ENCODE measurements at regions not wholly inside any gene's neighbourhood (a gene's known extent, or its start where the extent isn't known, plus 50 kb on each side); places are given as distances from the start of the nearest gene placed in this dataset.

DNA sequence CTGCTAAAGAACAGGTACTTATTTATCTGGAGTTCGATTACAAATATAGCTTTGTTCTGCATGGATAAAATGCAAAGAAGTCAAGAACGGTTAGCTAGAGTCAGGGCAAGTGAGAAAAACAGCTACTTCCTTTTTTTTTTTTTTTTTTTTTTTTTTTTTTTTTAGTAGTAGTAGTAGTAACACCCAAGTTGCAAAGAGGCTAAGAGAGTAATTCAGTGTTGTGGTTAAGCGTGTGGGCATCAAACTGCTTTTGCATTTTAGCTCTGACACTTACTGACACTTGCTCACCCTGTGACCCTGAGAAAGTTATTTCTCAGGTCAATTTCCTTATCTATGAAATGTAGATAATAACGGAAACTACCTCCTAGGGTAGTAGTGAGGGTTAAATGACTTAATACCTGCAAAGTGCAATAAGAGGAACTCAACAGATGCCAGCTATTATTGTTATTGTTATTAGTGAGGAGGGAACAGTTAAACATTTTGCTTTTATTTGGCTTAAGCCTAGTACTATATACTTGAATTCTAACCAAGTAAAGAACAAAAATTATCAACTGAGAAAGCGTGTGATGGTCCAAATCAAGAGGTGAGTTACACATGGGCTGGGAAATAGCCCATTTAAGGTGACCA is 86.7 kb upstream of the BACH2 start:
- TF ChIP-seq, protein P1, sequence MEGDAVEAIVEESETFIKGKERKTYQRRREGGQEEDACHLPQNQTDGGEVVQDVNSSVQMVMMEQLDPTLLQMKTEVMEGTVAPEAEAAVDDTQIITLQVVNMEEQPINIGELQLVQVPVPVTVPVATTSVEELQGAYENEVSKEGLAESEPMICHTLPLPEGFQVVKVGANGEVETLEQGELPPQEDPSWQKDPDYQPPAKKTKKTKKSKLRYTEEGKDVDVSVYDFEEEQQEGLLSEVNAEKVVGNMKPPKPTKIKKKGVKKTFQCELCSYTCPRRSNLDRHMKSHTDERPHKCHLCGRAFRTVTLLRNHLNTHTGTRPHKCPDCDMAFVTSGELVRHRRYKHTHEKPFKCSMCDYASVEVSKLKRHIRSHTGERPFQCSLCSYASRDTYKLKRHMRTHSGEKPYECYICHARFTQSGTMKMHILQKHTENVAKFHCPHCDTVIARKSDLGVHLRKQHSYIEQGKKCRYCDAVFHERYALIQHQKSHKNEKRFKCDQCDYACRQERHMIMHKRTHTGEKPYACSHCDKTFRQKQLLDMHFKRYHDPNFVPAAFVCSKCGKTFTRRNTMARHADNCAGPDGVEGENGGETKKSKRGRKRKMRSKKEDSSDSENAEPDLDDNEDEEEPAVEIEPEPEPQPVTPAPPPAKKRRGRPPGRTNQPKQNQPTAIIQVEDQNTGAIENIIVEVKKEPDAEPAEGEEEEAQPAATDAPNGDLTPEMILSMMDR (IDR thresholded peaks at IDR 0.05; ENCODE audit: control insufficient read depth, extremely low read depth, insufficient read depth), result no peak
- H3K4me3 ChIP-seq (ENCODE audit: low read depth, low read length), result no peak overlapping the region
- no peak for DNase-seq (ENCODE audit: low read depth)

- no peak for DNase-seq (ENCODE audit: low read depth)
- TF ChIP-seq, protein P1 (IDR thresholded peaks at IDR 0.05; ENCODE audit: control insufficient read depth, extremely low read depth, insufficient read depth), result no peak
- H3K4me3 ChIP-seq (ENCODE audit: low read depth, low read length), result no peak overlapping the region
Measured at GRCh38 chr6:90382760-90383159, 86.1 kb upstream of the BACH2 start.

DNA sequence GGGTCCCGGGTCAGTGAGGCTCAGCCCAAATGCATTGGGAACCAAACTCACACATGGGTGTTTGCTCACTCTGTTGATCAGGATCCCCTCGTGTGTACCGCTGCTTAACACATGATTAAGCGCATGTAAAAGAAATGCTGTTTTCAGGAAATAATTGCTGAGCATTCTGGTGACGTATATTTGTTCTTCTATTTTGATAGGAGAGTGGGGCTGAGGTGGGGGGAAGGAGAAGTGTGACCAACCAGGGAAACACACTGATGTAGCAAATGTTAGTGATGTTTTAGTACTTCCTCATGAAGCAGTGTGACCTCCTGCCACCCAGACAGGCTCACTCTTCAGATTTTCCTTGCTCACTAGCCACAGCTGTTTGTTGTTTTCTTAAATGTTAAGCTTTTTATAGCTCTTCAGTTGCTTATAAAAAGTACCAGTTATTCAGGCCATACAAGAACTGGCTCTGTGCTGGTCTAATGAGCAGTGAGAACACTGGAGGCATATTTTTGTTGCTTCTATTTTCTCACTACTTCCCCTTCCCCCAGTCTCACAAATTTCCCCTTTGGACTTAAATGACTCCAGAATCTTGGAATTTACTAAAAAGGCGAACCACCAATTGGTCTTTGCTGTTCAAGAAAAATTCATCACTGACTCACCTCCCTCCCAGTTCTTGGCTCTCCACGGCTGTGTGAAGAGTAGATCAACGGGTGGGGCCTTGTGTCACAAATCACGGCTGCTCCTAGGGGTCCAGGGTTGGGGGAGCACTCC is 79.2 kb upstream of the BACH2 start:
- no peak overlapping the region for H3K4me3 ChIP-seq (ENCODE audit: low read depth, low read length)
- peak; percentile 54 for DNase-seq (ENCODE audit: low read depth)
- TF ChIP-seq, protein P1 (IDR thresholded peaks at IDR 0.05; ENCODE audit: control insufficient read depth, extremely low read depth, insufficient read depth), result no peak

- no peak overlapping the region for H3K4me3 ChIP-seq (ENCODE audit: low read depth, low read length)
- DNase-seq (ENCODE audit: low read depth), result no peak
- TF ChIP-seq, protein P1 (IDR thresholded peaks at IDR 0.05; ENCODE audit: control insufficient read depth, extremely low read depth, insufficient read depth), result no peak
Measured at GRCh38 chr6:90374201-90374600, 77.6 kb upstream of the BACH2 start.

DNA sequence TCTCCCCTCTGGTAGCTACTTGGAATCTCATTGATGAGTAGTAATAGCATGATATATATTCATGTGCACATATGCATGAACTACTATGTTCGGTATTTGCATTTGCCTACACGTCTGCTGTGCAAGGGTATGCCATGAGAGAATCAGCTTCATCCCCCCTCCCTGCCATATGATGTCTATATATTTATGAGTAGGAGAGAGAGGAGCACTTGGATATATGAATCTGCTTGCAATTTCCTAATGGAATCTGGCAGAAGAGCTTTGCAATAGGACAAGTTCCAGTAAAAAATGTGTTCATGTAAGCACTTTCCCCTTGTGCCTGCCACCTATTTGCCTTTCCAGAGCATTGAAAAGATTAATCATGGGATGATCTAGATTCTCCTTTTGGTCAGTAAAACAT is 76.2 kb upstream of the BACH2 start:
- TF ChIP-seq, protein P1 (IDR thresholded peaks at IDR 0.05; ENCODE audit: control insufficient read depth, extremely low read depth, insufficient read depth), result no peak
- no peak overlapping the region for H3K4me3 ChIP-seq (ENCODE audit: low read depth, low read length)
- DNase-seq (ENCODE audit: low read depth), result no peak

DNA sequence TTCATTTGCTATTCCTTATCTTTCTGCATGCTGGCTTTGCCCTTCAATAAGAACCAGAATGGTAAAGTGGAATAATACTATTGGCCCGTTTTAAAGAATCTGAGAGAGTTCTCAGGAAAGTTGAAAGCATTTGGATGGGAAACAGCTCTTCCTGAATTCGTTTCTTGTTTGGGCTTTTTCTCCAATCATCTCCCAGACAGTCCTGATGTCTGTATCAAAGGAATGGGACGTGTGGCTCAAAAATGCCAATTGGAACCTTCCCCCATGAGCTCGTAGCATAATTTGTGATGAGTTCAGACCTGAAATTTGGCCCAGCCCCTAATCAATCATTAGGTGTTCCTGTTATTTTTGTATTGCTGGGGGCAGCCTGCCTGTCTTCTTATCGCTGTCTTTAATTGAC is 75.8 kb upstream of the BACH2 start:
- DNase-seq (ENCODE audit: low read depth), result no peak

More for the DNA sequence above, 75.8 kb upstream of the BACH2 start:
- TF ChIP-seq, protein P1 (IDR thresholded peaks at IDR 0.05; ENCODE audit: control insufficient read depth, extremely low read depth, insufficient read depth), result no peak
- H3K4me3 ChIP-seq (ENCODE audit: low read depth, low read length), result no peak overlapping the region
